ENCODE measurements at regions not wholly inside any gene's neighbourhood (a gene's known extent, or its start where the extent isn't known, plus 50 kb on each side); places are given as distances from the start of the nearest gene placed in this dataset.

GRCh38 chr2:2564300-2565078 lies 233.4 kb upstream of the MYT1L start:
- H3K4me3 ChIP-seq: no peak overlapping the region
- H3K27me3 ChIP-seq: no peaks in the 10 kb centered on the region
- H3K36me3 ChIP-seq: no peaks in the 10 kb centered on the region
- no peaks in the 10 kb centered on the region for H3K4me1 ChIP-seq
- no peaks in the 10 kb centered on the region for H3K9me3 ChIP-seq
- TF ChIP-seq EP300 (IDR thresholded peaks at IDR 0.05) (no peak), POLR2A (IDR thresholded peaks at IDR 0.05) (no peak), POLR2AphosphoS5 (IDR thresholded peaks at IDR 0.05) (no peak), CTCF (IDR thresholded peaks at IDR 0.05) (no peak)
- no peak overlapping the region for H3K27ac ChIP-seq
- 63 to 66% methylated on average over 24 of the region's 24 CpGs for WGBS, 2 donors
- intact Hi-C loops (cut with DNase I): no loop called here
- DNase-seq: no peak

- H3K36me3 ChIP-seq: no peaks in the 10 kb centered on the region
- WGBS, 2 donors: 74 to 82% methylated on average over 8 of the region's 8 CpGs
- no peak overlapping the region for H3K4me3 ChIP-seq
- H3K27ac ChIP-seq: no peak overlapping the region
- no peak for DNase-seq
- H3K9me3 ChIP-seq: no peaks in the 10 kb centered on the region
- TF ChIP-seq POLR2AphosphoS5 (IDR thresholded peaks at IDR 0.05): no peak
- no peak for TF ChIP-seq CTCF (IDR thresholded peaks at IDR 0.05)
- TF ChIP-seq EP300 (IDR thresholded peaks at IDR 0.05): no peak
- no peak for TF ChIP-seq POLR2A (IDR thresholded peaks at IDR 0.05)
- intact Hi-C loops (cut with DNase I): no loop called here
- H3K4me1 ChIP-seq: no peaks in the 10 kb centered on the region
- no peaks in the 10 kb centered on the region for H3K27me3 ChIP-seq
These were observed 232.3 kb upstream of the MYT1L start for GRCh38 chr2:2563309-2563860.

GRCh38 chr2:2562867-2563266 lies 231.8 kb upstream of the MYT1L start:
- TF ChIP-seq POLR2AphosphoS5 (IDR thresholded peaks at IDR 0.05) (no peak), EP300 (IDR thresholded peaks at IDR 0.05) (no peak), CTCF (IDR thresholded peaks at IDR 0.05) (no peak), POLR2A (IDR thresholded peaks at IDR 0.05) (no peak)
- DNase-seq: no peak
- Histone ChIP-seq H3K9me3 (no peaks in the 10 kb centered on the region), H3K36me3 (no peaks in the 10 kb centered on the region), H3K27me3 (no peaks in the 10 kb centered on the region), H3K4me1 (no peaks in the 10 kb centered on the region), H3K27ac (no peak overlapping the region), H3K4me3 (no peak overlapping the region)
- WGBS, 2 donors: 49 to 64% methylated on average over 5 of the region's 5 CpGs
- intact Hi-C loops (cut with DNase I): no loop called here

GRCh38 chr2:2561346-2562095 lies 230.4 kb upstream of the MYT1L start:
- intact Hi-C loops (cut with DNase I): no loop called here
- Histone ChIP-seq H3K4me3 (no peak overlapping the region), H3K4me1 (no peaks in the 10 kb centered on the region), H3K9me3 (no peaks in the 10 kb centered on the region), H3K27ac (no peak overlapping the region), H3K36me3 (no peaks in the 10 kb centered on the region), H3K27me3 (no peaks in the 10 kb centered on the region)
- DNase-seq: no peak
- TF ChIP-seq EP300 (IDR thresholded peaks at IDR 0.05) (no peak), POLR2AphosphoS5 (IDR thresholded peaks at IDR 0.05) (no peak), CTCF (IDR thresholded peaks at IDR 0.05) (no peak)
- 84 to 88% methylated on average over 14 of the region's 14 CpGs for WGBS, 2 donors

Measured in sigmoid colon (tissue), 6 donors.